ENCODE measurements at regions not wholly inside any gene's neighbourhood (a gene's known extent, or its start where the extent isn't known, plus 50 kb on each side); places are given as distances from the start of the nearest gene placed in this dataset.

GRCh38 chr3:59546522-59546921, 496.7 kb upstream of the CFAP20DC start:
- TF ChIP-seq JUND (IDR thresholded peaks at IDR 0.05) (no peak), TAF1 (conservative IDR thresholded peaks at IDR 0.05) (no peak), RXRA (IDR thresholded peaks at IDR 0.05) (no peak), CTCF (IDR thresholded peaks at IDR 0.05; ENCODE audit: low read depth, low read length, missing input control) (no peak), REST (IDR thresholded peaks at IDR 0.05) (no peak)
- TF ChIP-seq, protein P1, sequence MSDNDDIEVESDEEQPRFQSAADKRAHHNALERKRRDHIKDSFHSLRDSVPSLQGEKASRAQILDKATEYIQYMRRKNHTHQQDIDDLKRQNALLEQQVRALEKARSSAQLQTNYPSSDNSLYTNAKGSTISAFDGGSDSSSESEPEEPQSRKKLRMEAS (IDR thresholded peaks at IDR 0.05) = no peak
- TF ChIP-seq, protein P2, sequence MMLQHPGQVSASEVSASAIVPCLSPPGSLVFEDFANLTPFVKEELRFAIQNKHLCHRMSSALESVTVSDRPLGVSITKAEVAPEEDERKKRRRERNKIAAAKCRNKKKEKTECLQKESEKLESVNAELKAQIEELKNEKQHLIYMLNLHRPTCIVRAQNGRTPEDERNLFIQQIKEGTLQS (IDR thresholded peaks at IDR 0.05) = no peak
